Lung microvascular endothelial cell (primary cell): ENCODE measurements at regions not wholly inside any gene's neighbourhood (a gene's known extent, or its start where the extent isn't known, plus 50 kb on each side); places are given as distances from the start of the nearest gene placed in this dataset.
A peak's percentile ranks its signal among the peaks of the same experiment; 100 is the strongest.

ENCODE experiments used
- DNase-seq, 2 donors: peaks; one replicate each; pipeline versions ENCODE4 v3.0.0 to v3.0.0-alpha.2; 2010; ENCODE audit warnings: low read depth in 2 of 2

DNA sequence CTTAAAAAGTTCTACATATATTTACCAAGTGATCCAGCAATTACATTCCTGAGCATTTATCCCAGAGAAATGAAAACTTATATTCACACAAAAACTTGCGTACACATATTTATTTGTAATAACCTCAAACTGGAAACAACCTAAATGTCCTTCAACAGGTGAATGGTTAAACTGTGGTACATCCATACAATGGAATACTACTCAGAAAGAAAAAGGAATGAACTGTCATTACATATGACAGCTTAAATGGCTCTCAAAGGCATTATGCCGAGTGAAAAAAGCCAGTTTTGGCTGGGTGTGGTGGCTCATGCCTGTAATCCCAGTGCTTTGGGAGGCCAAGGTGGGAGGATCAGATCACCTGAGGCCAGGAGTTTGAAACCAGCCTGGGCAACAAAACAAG is 79.1 kb upstream of the DYNC1I2 start:
- DNase-seq = no peak

DNA sequence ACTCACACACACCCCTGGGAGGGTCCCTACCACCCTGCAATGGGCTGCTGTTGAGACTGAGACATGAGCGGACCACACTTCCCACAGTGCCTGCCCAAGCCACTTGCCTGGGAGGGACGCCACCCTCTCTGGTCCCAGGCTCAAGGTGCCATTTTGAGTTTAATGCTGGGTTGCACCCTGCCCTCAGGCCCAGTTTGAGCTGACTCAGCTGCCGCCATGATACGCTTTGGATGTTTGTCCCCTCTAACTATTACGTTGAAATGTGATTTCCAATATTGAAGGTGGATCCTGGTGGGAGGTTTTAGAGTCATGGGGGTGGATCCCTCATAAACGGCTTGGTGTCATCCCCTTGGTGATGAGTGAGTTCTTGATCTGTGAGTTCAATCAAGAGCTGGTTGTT is 76.4 kb upstream of the DYNC1I2 start:
- DNase-seq = no peak

DNA sequence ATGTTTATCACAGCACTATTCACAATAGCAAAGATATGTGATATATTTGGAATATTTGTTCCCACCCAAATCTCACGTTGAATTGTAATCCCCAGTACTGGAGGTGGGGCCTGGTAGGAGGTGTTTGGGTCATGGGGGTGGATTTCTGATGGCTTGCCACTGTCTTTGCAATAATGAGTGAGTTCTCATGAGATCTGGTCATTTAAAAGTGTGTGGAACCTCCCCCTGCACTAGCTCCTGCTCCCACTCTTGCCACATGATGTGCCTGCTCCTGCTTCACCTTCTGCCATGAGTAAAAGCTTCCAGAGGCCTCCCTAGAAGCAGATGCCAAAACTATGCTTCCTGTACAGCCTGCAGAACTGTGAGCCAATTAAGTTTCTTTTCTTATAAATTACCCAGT is 72.2 kb upstream of the DYNC1I2 start:
- DNase-seq = no peak

DNA sequence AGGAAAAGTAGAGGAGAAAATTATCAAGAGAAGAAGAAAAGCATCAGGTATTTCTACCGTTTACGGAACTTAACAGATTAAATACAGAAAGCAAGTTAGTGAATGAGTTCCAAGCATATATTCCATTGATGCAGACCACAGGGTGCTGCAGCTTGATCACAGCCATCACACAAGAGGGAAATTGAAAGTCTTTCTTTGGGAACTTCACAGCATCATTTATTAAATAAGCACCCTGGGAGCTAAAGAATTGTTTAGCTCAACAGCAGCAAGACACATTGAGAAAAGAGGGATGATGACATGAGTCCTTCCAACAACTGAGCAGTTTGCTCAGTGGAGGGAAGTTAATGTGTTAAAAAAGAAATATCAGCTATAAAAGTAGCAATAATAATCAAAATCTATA is 69.3 kb upstream of the DYNC1I2 start:
- no peak for DNase-seq

DNA sequence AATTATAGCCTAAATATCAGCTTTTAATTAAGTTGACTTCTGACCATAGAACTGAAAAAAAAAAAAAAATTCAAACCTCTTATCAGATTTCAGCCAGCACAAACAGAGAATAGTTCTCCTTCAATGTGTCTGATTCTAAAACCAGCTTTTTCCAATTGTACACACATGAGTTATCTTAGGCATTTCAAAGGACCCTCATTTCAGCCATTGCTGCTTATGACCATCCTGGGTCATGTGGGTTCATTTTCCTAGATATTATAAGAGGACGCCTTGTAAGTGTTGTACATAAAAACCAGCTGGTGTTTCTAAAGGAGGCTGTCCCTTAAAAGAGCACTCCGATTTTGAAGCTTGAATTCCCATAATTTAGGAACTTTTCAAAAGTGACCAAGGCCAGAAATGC is 62.3 kb upstream of the DYNC1I2 start:
- DNase-seq = no peak

DNA sequence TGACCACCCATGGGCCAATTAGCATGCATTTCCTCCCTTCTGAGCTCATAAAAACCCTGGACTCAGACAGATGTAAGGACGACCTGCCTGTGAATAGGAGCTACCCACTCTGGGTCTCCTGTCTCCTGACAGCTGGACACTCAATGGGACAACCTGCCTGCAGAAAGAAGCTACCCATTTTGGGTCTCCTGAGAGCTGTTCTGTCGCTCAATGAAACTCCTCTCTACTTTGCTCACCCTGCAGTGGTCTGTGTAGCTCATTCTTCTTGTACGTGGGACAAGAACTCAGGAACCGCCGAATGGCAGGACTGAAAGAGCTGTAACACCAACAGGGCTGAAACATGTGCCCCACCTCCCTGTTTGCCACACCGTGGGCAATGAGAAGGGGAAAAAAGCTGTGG is 60.3 kb upstream of the DYNC1I2 start:
- DNase-seq = no peak

DNA sequence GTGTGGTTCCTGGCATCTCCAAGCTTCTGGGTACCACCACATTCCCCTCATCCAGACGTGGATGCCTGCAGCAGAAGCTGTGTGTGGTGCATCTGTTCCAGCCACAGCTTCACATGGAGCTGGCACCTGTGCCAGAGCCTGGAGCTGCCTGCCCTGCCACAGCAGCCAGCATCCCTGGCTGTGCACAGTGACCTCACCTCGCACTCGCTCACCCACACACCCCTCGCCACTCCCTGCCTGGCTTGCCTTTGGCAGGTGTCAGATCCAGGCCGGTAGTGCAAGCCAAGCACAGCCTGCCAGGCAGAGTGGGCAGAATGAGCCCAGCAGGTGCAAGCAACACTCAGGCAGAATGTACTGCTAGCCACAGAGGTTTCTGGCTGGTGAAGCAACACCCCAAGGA is 59.9 kb upstream of the DYNC1I2 start:
- no peak for DNase-seq

DNA sequence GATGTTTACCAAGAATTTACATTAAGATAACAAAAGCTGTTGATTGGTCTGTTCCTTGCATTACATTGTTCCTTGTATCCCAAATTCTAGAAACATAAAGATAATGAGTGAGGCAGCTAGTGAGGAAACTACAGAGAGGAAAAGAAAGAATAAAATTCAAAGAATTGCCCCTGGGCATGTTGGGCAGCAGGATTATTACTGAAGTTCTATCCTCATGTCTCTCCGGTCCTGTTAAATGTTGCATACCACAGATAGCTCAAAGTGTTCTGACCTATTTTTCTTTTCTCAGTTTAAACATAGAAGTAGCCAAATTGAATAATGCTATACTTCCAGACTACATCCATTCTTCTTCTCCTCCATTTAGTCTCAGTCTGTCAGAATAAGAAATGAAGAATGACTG is 58.2 kb upstream of the DYNC1I2 start:
- no peak for DNase-seq

DNA sequence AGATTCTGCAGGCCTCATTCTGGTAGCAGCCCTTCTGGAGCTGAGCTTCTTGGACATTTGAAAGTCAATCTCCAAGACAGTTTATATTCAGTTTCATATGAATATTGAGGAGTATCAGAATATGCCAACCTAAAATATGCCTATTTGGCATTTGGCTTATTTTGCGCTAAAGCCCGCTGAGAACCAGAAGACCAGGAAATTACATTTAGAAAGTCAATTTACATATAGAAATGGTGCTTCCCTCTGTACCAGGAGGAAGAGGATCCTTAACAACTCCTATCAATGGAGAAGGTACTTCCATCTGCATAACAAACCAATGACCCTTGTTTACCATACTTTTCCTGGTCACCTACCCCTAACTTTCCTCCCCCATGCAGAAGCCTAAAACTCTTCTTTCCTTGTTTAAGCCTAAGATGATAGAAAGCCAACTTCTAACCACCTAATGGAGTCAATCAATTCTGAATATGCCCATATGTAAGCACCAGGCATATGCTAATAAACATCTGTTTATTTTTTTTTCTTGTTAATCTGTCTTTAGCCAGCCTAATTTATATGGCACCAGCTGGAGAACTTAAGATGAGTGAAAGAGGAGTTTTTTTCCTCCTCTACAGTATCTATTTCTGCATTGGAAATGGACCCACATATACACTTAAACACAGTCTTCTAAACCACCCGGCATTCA is 57.0 kb upstream of the DYNC1I2 start:
- no peak for DNase-seq

DNA sequence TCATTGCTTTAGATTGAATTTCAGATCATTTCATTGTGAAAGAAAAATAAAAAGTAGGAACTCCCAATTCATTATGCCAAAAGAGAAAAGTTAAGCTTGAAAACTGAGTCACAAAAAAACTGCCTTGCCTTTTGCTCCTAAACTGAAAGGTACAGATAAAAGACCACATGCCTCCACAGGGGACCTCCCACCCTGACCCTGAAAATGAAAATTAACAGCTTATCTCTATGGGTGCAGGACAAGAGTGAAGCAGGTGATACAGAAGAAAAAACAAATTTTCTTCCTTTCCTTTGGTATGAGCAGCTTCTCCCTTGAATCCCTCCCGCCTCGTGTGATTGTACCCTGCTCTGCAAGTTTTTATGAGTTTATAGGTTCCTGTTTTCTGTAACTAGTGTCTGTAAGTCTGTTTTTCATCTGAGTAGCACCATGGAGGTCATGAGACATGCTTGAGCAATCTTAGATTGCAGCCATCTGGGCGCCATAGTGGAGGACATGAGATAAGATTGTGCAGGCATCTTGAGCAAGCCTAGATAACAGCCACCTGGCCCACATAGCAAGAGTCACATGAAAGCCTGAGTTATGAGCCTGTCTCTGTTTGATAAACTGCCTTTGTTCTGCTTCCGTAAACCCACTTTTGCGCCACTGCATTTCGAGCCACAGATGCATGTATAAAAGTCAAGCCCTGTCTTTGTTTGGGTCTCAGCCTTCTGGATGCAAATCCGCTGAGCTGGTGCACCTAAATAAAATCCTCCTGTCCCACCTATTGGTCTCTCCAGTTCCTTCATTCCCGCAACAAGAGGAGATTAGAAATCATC is 56.2 kb upstream of the DYNC1I2 start:
- DNase-seq = peak in 1 of 2 donors; percentile 1
